H1 (cell line): ENCODE measurements at regions not wholly inside any gene's neighbourhood (a gene's known extent, or its start where the extent isn't known, plus 50 kb on each side); places are given as distances from the start of the nearest gene placed in this dataset.

Experiments used
- CTCF ChIA-PET: fragments of 300-600 bp; sonication (Branson Sonifier 250); formaldehyde crosslinking; loops from one replicate; lab custom pipeline; 2021; ENCODE audit not compliant: partially characterized antibody; lab: Charles Lee
- POLR2A ChIA-PET: fragments of 300-600 bp; sonication (Branson Sonifier 250); formaldehyde crosslinking; loops from one replicate; lab custom pipeline; 2021; ENCODE audit warnings: inconsistent platforms; ENCODE audit not compliant: partially characterized antibody; lab: Charles Lee
- DNase-seq, 2 experiments: peaks; one replicate each; pipeline versions ENCODE4 v3.0.0 to v3.0.0-alpha.2; 2010 to 2022; ENCODE audit warnings: low spot score in 2 of 2, low read depth in 1 of 2, mixed read lengths in 1 of 2
- FAIRE-seq: peaks from 2 replicates; lab custom pipeline; 2011; peaks lifted over from hg19 to GRCh38; lab: Jason Lieb, UNC
- H2AFZ ChIP-seq: 2 replicates; pipeline ENCODE4 v1.8.1; 2012; ENCODE audit warnings: low read length, inconsistent platforms
- H2AK5ac ChIP-seq: 2 replicates; pipeline ENCODE4 v1.6.1; 2013; ENCODE audit warnings: low read depth, low read length
- H2BK120ac ChIP-seq: replicated peaks from 2 replicates; pipeline ENCODE3; 2013; ENCODE audit warnings: low read depth, low read length, inconsistent platforms
- H2BK12ac ChIP-seq: 2 replicates; pipeline ENCODE4 v1.6.1; 2013; ENCODE audit warnings: low read depth, low read length
- H2BK15ac ChIP-seq: 2 replicates; pipeline ENCODE4 v1.6.1; 2013; ENCODE audit warnings: low read length
- H2BK20ac ChIP-seq: 2 replicates; pipeline ENCODE4 v1.6.1; 2013; ENCODE audit warnings: low read length
- H2BK5ac ChIP-seq: 2 replicates; pipeline ENCODE4 v1.6.1; 2013; ENCODE audit warnings: low read depth, low read length
- H3K14ac ChIP-seq: 2 replicates; pipeline ENCODE4 v1.6.1; 2013; ENCODE audit warnings: inconsistent platforms; ENCODE audit not compliant: insufficient read length
- H3K18ac ChIP-seq: 2 replicates; pipeline ENCODE4 v1.6.1; 2013; ENCODE audit warnings: low read length; ENCODE audit errors: extremely low read depth
- H3K23ac ChIP-seq: 2 replicates; pipeline ENCODE4 v1.6.1; 2013; ENCODE audit warnings: inconsistent platforms; ENCODE audit not compliant: insufficient read length
- H3K23me2 ChIP-seq: 2 replicates; pipeline ENCODE4 v1.6.1; 2013; ENCODE audit warnings: low read depth, low read length
- H3K27ac ChIP-seq: 2 replicates; pipeline ENCODE4 v1.6.1; 2011; ENCODE audit warnings: low read depth, low read length, inconsistent platforms
- H3K27me3 ChIP-seq, 4 experiments: replicated peaks in 1 of 4; 1 replicate in 1 of 4; 2 replicates in 3 of 4; pipeline versions ENCODE4 v1.6.1 to v1.8.1; 2011 to 2013; ENCODE audit warnings: low read length in 3 of 4, mild to moderate bottlenecking in 3 of 4, inconsistent platforms in 2 of 4, mixed read lengths in 2 of 4, moderate library complexity in 1 of 4; ENCODE audit not compliant: control insufficient read depth in 3 of 4, insufficient read depth in 3 of 4; ENCODE audit errors: extremely low read depth in 1 of 4
- H3K36me3 ChIP-seq, 4 experiments: 2 replicates each; pipeline versions ENCODE4 v1.6.1 to v1.8.1; 2011 to 2013; ENCODE audit warnings: mild to moderate bottlenecking in 4 of 4, low read length in 3 of 4, moderate library complexity in 2 of 4, control low read depth in 1 of 4, inconsistent platforms in 1 of 4; ENCODE audit not compliant: insufficient read depth in 4 of 4, control insufficient read depth in 2 of 4
- H3K4ac ChIP-seq: replicated peaks from 2 replicates; pipeline ENCODE3; 2013; ENCODE audit warnings: low read length, low read depth, mixed read lengths, inconsistent platforms; ENCODE audit not compliant: insufficient read length
- H3K4me1 ChIP-seq, 4 experiments: replicated peaks in 1 of 4; 1 replicate in 1 of 4; 2 replicates in 3 of 4; pipeline versions ENCODE4 v1.6.1 to v1.8.1; 2011 to 2013; ENCODE audit warnings: low read length in 3 of 4, inconsistent platforms in 2 of 4, mixed read lengths in 1 of 4; ENCODE audit not compliant: insufficient read depth in 4 of 4, control insufficient read depth in 3 of 4
- H3K4me2 ChIP-seq, 2 experiments: 2 replicates each; pipeline versions ENCODE4 v1.6.1 to v1.8.1; 2011 to 2013; ENCODE audit warnings: low read depth in 2 of 2, low read length in 2 of 2, control low read depth in 1 of 2, inconsistent platforms in 1 of 2, mild to moderate bottlenecking in 1 of 2; ENCODE audit not compliant: insufficient read depth in 1 of 2
- H3K4me3 ChIP-seq, 4 experiments: fragments of 200-600, 300-600 bp in 1 of 4; sonication (generic), shearing (Covaris generic), sonication (Bioruptor Twin) in 1 of 4; 2 replicates each; pipeline versions ENCODE4 v1.5.1 to v1.8.1; 2011 to 2016; ENCODE audit warnings: low read length in 4 of 4, low read depth in 3 of 4, control low read depth in 2 of 4, inconsistent platforms in 2 of 4, mild to moderate bottlenecking in 2 of 4, mixed read lengths in 1 of 4, moderate library complexity in 1 of 4; ENCODE audit not compliant: insufficient read depth in 2 of 4; ENCODE audit errors: extremely low read depth in 1 of 4
- H3K56ac ChIP-seq: replicated peaks from 2 replicates; pipeline ENCODE3; 2013; ENCODE audit warnings: low read depth, mild to moderate bottlenecking, mixed read lengths, low read length, inconsistent platforms; ENCODE audit not compliant: insufficient read length
- H3K79me1 ChIP-seq: 2 replicates; pipeline ENCODE4 v1.6.1; 2013; ENCODE audit warnings: low read depth, low read length, control low read depth
- H3K79me2 ChIP-seq, 2 experiments: 2 replicates each; pipeline versions ENCODE4 v1.6.1 to v1.8.1; 2012 to 2013; ENCODE audit warnings: low read length in 2 of 2, mild to moderate bottlenecking in 2 of 2, inconsistent platforms in 1 of 2; ENCODE audit not compliant: insufficient read depth in 2 of 2, control insufficient read depth in 1 of 2
- H3K9ac ChIP-seq, 4 experiments: replicated peaks in 1 of 4; 1 replicate in 1 of 4; 2 replicates in 3 of 4; pipeline versions ENCODE4 v1.6.1 to v1.8.1; 2011 to 2013; ENCODE audit warnings: low read depth in 3 of 4, low read length in 3 of 4, control low read depth in 2 of 4, mild to moderate bottlenecking in 2 of 4, moderate library complexity in 2 of 4, inconsistent platforms in 1 of 4; ENCODE audit errors: extremely low read depth in 1 of 4
- H3K9me3 ChIP-seq, 2 experiments: 2 replicates each; pipeline versions ENCODE4 v1.6.1 to v1.8.1; 2012 to 2013; ENCODE audit warnings: mild to moderate bottlenecking in 2 of 2, moderate library complexity in 2 of 2, control low read depth in 1 of 2, inconsistent platforms in 1 of 2, low read depth in 1 of 2, low read length in 1 of 2, mixed read lengths in 1 of 2; ENCODE audit not compliant: insufficient read depth in 2 of 2
- H4K20me1 ChIP-seq, 2 experiments: replicated peaks in 1 of 2; 2 replicates each; pipeline versions ENCODE3 to v1.8.1; 2011 to 2013; ENCODE audit warnings: inconsistent platforms in 2 of 2, low read length in 2 of 2, mild to moderate bottlenecking in 1 of 2; ENCODE audit not compliant: insufficient read depth in 2 of 2, control insufficient read depth in 1 of 2
- H4K5ac ChIP-seq: 2 replicates; pipeline ENCODE4 v1.6.1; 2013; ENCODE audit warnings: low read length, low read depth, mixed read lengths, inconsistent platforms; ENCODE audit not compliant: insufficient read length
- H4K8ac ChIP-seq: 2 replicates; pipeline ENCODE4 v1.8.0; 2013; ENCODE audit warnings: mild to moderate bottlenecking, moderate library complexity, low read length, inconsistent platforms; ENCODE audit not compliant: insufficient read depth; ENCODE audit errors: extremely low read depth
- H4K91ac ChIP-seq: replicated peaks from 2 replicates; pipeline ENCODE3; 2013; ENCODE audit warnings: low read length, mixed read lengths, inconsistent platforms; ENCODE audit not compliant: insufficient read length
- BACH1 ChIP-seq: IDR thresholded peaks from 2 replicates; pipeline ENCODE4 v1.6.1; 2012; ENCODE audit warnings: low read length, improper control_type of control experiment
- BRCA1 ChIP-seq: IDR thresholded peaks from 2 replicates; pipeline ENCODE4 v1.6.1; 2012; ENCODE audit warnings: low read depth, low read length, improper control_type of control experiment
- E2F6 ChIP-seq: IDR thresholded peaks from 2 replicates; pipeline ENCODE4 v1.6.1; 2012; ENCODE audit warnings: inconsistent platforms
- GABPA ChIP-seq: IDR thresholded peaks from 2 replicates; pipeline ENCODE4 v1.6.1; 2011; ENCODE audit warnings: mild to moderate bottlenecking, low read length, moderate library complexity, borderline replicate concordance; ENCODE audit not compliant: insufficient read depth
- HDAC2 ChIP-seq, 2 experiments: fragments of 300-600 bp in 1 of 2; sonication (generic) in 1 of 2; IDR thresholded peaks; 2 replicates each; pipeline ENCODE4 v1.6.1; 2011 to 2012; ENCODE audit warnings: low read depth in 2 of 2, low read length in 2 of 2, mild to moderate bottlenecking in 2 of 2, moderate library complexity in 2 of 2, borderline replicate concordance in 1 of 2, inconsistent platforms in 1 of 2
- JUN ChIP-seq: IDR thresholded peaks from 2 replicates; pipeline ENCODE4 v1.6.1; 2011; ENCODE audit warnings: low read depth, mild to moderate bottlenecking, improper control_type of control experiment, low read length
- MAFK ChIP-seq: IDR thresholded peaks from 2 replicates; pipeline ENCODE4 v1.6.1; 2012; ENCODE audit warnings: low read depth, mild to moderate bottlenecking, improper control_type of control experiment, low read length
- NRF1 ChIP-seq: IDR thresholded peaks from 2 replicates; pipeline ENCODE4 v1.6.1; 2011; ENCODE audit warnings: mild to moderate bottlenecking, low read depth, low read length, improper control_type of control experiment
- RFX5 ChIP-seq: IDR thresholded peaks from 2 replicates; pipeline ENCODE4 v1.6.1; 2011; ENCODE audit warnings: low read depth, low read length, improper control_type of control experiment, borderline replicate concordance
- SRF ChIP-seq: IDR thresholded peaks from 2 replicates; pipeline ENCODE4 v1.6.1; 2011; ENCODE audit warnings: mild to moderate bottlenecking, low read depth, low read length, moderate library complexity
- TBP ChIP-seq: IDR thresholded peaks from 2 replicates; pipeline ENCODE4 v1.6.1; 2011; ENCODE audit warnings: low read depth, low read length, improper control_type of control experiment
- WGBS, 2 experiments: shearing (Covaris generic) in 1 of 2; methylation state at CpG; one replicate each; pipeline versions ENCODE4 v1.1.6 to v1.1.7; 2013 to 2015; ENCODE audit warnings: low lambda C conversion rate in 2 of 2, mixed read lengths in 2 of 2, inconsistent platforms in 1 of 2, low coverage in 1 of 2, missing lambda C conversion rate in 1 of 2; ENCODE audit not compliant: insufficient replicate concordance in 2 of 2, insufficient coverage in 1 of 2, insufficient read length in 1 of 2; ENCODE audit errors: extremely low coverage in 1 of 2, missing lambda C conversion rate in 1 of 2; 5-methylcytosine and 5-hydroxymethylcytosine counted together

GRCh38 chr2:51969347-51969746 lies 937.4 kb upstream of the NRXN1 start:
- H2BK12ac ChIP-seq: no peak overlapping the region
- FAIRE-seq: no peak
- WGBS, 2 experiments: 92% methylated on average over 1 of the region's 1 CpG; no CpG with 5 or more reads in 1 of the 2 experiments
- POLR2A ChIA-PET: no interaction called here
- no peaks in the 10 kb centered on the region for H3K4me1 ChIP-seq
- H2BK120ac ChIP-seq: no peak overlapping the region
- TF ChIP-seq BACH1: peak; percentile 75
- TF ChIP-seq NRF1: no peak
- no peak for TF ChIP-seq RFX5
- no peak for TF ChIP-seq BRCA1
- no peak for TF ChIP-seq JUN
- no peak for TF ChIP-seq TBP
- no peak for TF ChIP-seq HDAC2 (IDR thresholded peaks at IDR 0.05; ENCODE audit: borderline replicate concordance in 1 of 2, low read depth in 2 of 2, low read length in 2 of 2)
- TF ChIP-seq GABPA: no peak
- TF ChIP-seq MAFK: peak; percentile 64; the same call in 1 of the 2 replicates
- no peak for TF ChIP-seq SRF
- TF ChIP-seq E2F6: no peak
- TF ChIP-seq, all 59 proteins: peak for 2
- no peak overlapping the region for H4K91ac ChIP-seq
- H3K14ac ChIP-seq: no peak overlapping the region
- H3K4ac ChIP-seq: no peak overlapping the region
- H2BK5ac ChIP-seq: no peak overlapping the region
- H2AFZ ChIP-seq: no peak overlapping the region
- DNase-seq: no peak
- H4K8ac ChIP-seq: no peak overlapping the region
- H2BK20ac ChIP-seq: no peak overlapping the region
- H3K9ac ChIP-seq: no peak overlapping the region
- no peaks in the 10 kb centered on the region for H3K27me3 ChIP-seq
- no peak overlapping the region for H3K4me2 ChIP-seq
- no peaks in the 10 kb centered on the region for H3K79me1 ChIP-seq
- no peak overlapping the region for H3K18ac ChIP-seq
- H3K9me3 ChIP-seq: no peaks in the 10 kb centered on the region
- CTCF ChIA-PET: no interaction called here
- H4K5ac ChIP-seq: no peak overlapping the region
- no peak overlapping the region for H2BK15ac ChIP-seq
- no peak overlapping the region for H3K23ac ChIP-seq
- H3K36me3 ChIP-seq: no peaks in the 10 kb centered on the region
- no peak overlapping the region for H3K4me3 ChIP-seq
- H4K20me1 ChIP-seq: no peaks in the 10 kb centered on the region
- no peaks in the 10 kb centered on the region for H3K23me2 ChIP-seq
- no peaks in the 10 kb centered on the region for H3K79me2 ChIP-seq
- H3K27ac ChIP-seq: no peak overlapping the region
- no peak overlapping the region for H3K56ac ChIP-seq
- no peak overlapping the region for H2AK5ac ChIP-seq
